ENCODE measurements at regions not wholly inside any gene's neighbourhood (a gene's known extent, or its start where the extent isn't known, plus 50 kb on each side); places are given as distances from the start of the nearest gene placed in this dataset.

DNA sequence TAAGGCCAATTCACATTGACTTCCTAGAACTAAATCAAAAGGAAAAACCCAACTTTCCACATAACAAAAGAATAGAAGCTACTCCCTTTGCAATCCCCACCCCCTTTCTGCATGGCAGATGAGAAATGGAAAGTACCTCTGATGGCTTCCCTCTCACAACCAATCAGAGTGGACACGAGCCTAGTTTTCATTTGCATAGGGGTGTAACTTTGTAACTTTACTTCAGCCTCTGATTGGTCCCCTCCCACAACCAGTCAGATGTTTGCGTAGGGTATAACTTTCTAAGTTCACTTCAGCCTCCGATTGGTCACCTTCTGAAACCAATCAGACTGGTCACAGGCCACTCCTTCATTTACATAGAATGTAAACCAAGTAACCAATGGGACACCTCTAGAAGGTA, 328.5 kb downstream of the CDH26 start:
- FAIRE-seq (no peak), DNase-seq (ENCODE audit: low read depth in 1 of 2, low spot score in 2 of 2) (no peak)
- no peak overlapping the region for H2BK15ac ChIP-seq (ENCODE audit: low read length)
- H2BK12ac ChIP-seq (ENCODE audit: low read depth, low read length) = no peak overlapping the region
- no peak overlapping the region for H3K56ac ChIP-seq (replicated peaks; ENCODE audit: insufficient read length, low read depth, low read length)
- no peak overlapping the region for H2BK5ac ChIP-seq (ENCODE audit: low read depth, low read length)
- 80% methylated on average over 3 of the region's 3 CpGs; no CpG with 5 or more reads in 1 of the 2 experiments for WGBS, 2 experiments (ENCODE audit: extremely low coverage in 1 of 2, insufficient coverage in 1 of 2, insufficient read length in 1 of 2, insufficient replicate concordance in 2 of 2, low coverage in 1 of 2, low lambda C conversion rate in 2 of 2, missing lambda C conversion rate in 1 of 2)
- no peak overlapping the region for H4K91ac ChIP-seq (replicated peaks; ENCODE audit: insufficient read length, low read length)
- ChIA-PET POLR2A (ENCODE audit: partially characterized antibody) (no interaction called here), CTCF (ENCODE audit: partially characterized antibody) (no interaction called here)
- H2BK20ac ChIP-seq (ENCODE audit: low read length) = no peak overlapping the region
- H4K5ac ChIP-seq (ENCODE audit: insufficient read length, low read depth, low read length) = no peak overlapping the region
- no peak overlapping the region for H3K4me3 ChIP-seq (ENCODE audit: extremely low read depth in 1 of 4, insufficient read depth in 2 of 4, low read depth in 3 of 4, low read length in 4 of 4)
- H3K18ac ChIP-seq (ENCODE audit: extremely low read depth, low read length) = no peak overlapping the region
- H2BK120ac ChIP-seq (replicated peaks; ENCODE audit: low read depth, low read length) = no peak overlapping the region
- H4K8ac ChIP-seq (ENCODE audit: extremely low read depth, insufficient read depth, low read length) = no peak overlapping the region
- no peaks in the 10 kb centered on the region for H3K79me2 ChIP-seq (ENCODE audit: control insufficient read depth in 1 of 2, insufficient read depth in 2 of 2, low read length in 2 of 2)
- H3K4me2 ChIP-seq (ENCODE audit: insufficient read depth in 1 of 2, low read depth in 2 of 2, low read length in 2 of 2) = no peak overlapping the region
- no peak overlapping the region for H3K27ac ChIP-seq (ENCODE audit: low read depth, low read length)
- H4K20me1 ChIP-seq (replicated peaks in 1 of 2; ENCODE audit: control insufficient read depth in 1 of 2, insufficient read depth in 2 of 2, low read length in 2 of 2) = no peaks in the 10 kb centered on the region
- H3K23me2 ChIP-seq (ENCODE audit: low read depth, low read length) = no peaks in the 10 kb centered on the region
- no peaks in the 10 kb centered on the region for H3K27me3 ChIP-seq (replicated peaks in 1 of 4; ENCODE audit: control insufficient read depth in 3 of 4, extremely low read depth in 1 of 4, insufficient read depth in 3 of 4, low read length in 3 of 4)
- no peak overlapping the region for H3K23ac ChIP-seq (ENCODE audit: insufficient read length)
- no peak overlapping the region for H3K14ac ChIP-seq (ENCODE audit: insufficient read length)
- H3K79me1 ChIP-seq (ENCODE audit: low read depth, low read length) = no peaks in the 10 kb centered on the region
- no peak overlapping the region for H2AK5ac ChIP-seq (ENCODE audit: low read depth, low read length)
- H3K9me3 ChIP-seq (ENCODE audit: insufficient read depth in 2 of 2, low read depth in 1 of 2, low read length in 1 of 2) = peaks cover 67 to 83% of the 10 kb centered on the region in 2 experiments
- no peak overlapping the region for H3K9ac ChIP-seq (replicated peaks in 1 of 4; ENCODE audit: extremely low read depth in 1 of 4, low read depth in 3 of 4, low read length in 3 of 4)
- H3K36me3 ChIP-seq (ENCODE audit: control insufficient read depth in 2 of 4, insufficient read depth in 4 of 4, low read length in 3 of 4) = no peaks in the 10 kb centered on the region; a peak in 1 of 8 replicates
- H2AFZ ChIP-seq (ENCODE audit: low read length) = no peak overlapping the region
- H3K4me1 ChIP-seq (replicated peaks in 1 of 4; ENCODE audit: control insufficient read depth in 3 of 4, insufficient read depth in 4 of 4, low read length in 3 of 4) = no peaks in the 10 kb centered on the region
- H3K4ac ChIP-seq (replicated peaks; ENCODE audit: insufficient read length, low read depth, low read length) = no peak overlapping the region
- TF ChIP-seq, protein P1, sequence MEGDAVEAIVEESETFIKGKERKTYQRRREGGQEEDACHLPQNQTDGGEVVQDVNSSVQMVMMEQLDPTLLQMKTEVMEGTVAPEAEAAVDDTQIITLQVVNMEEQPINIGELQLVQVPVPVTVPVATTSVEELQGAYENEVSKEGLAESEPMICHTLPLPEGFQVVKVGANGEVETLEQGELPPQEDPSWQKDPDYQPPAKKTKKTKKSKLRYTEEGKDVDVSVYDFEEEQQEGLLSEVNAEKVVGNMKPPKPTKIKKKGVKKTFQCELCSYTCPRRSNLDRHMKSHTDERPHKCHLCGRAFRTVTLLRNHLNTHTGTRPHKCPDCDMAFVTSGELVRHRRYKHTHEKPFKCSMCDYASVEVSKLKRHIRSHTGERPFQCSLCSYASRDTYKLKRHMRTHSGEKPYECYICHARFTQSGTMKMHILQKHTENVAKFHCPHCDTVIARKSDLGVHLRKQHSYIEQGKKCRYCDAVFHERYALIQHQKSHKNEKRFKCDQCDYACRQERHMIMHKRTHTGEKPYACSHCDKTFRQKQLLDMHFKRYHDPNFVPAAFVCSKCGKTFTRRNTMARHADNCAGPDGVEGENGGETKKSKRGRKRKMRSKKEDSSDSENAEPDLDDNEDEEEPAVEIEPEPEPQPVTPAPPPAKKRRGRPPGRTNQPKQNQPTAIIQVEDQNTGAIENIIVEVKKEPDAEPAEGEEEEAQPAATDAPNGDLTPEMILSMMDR (IDR thresholded peaks at IDR 0.05; ENCODE audit: control extremely low read depth in 1 of 3, insufficient read depth in 1 of 3, low read depth in 1 of 3, low read length in 3 of 3) = no peak
- TF ChIP-seq CBX5 (IDR thresholded peaks at IDR 0.05; ENCODE audit: low read depth, low read length) (no peak), EZH2 (IDR thresholded peaks at IDR 0.05; ENCODE audit: low read depth, low read length, severe bottlenecking) (no peak), MAFK (IDR thresholded peaks at IDR 0.05; ENCODE audit: low read depth, low read length) (no peak), ATF2 (IDR thresholded peaks at IDR 0.05; ENCODE audit: low read length) (no peak), RAD21 (IDR thresholded peaks at IDR 0.05 in 1 of 2, conservative IDR thresholded peaks at IDR 0.05 in 1 of 2; ENCODE audit: low read depth in 2 of 2, low read length in 2 of 2) (no peak), ZNF274 (IDR thresholded peaks at IDR 0.05; ENCODE audit: borderline replicate concordance, extremely low read depth, low read length) (no peak), BACH1 (IDR thresholded peaks at IDR 0.05; ENCODE audit: low read length) (no peak)

Data from H1 (cell line).